Stomach smooth muscle (tissue), 2 donors: ENCODE measurements at regions not wholly inside any gene's neighbourhood (a gene's known extent, or its start where the extent isn't known, plus 50 kb on each side); places are given as distances from the start of the nearest gene placed in this dataset.
A peak's percentile ranks its signal among the peaks of the same experiment; 100 is the strongest.
"Not testable (repeated sequence)": the region's sequence is repeated elsewhere in the genome, so short reads cannot be mapped to it uniquely, and the experiment has no call there.

ENCODE experiments used
- H3K27ac ChIP-seq: one replicate; pipeline ENCODE4 v1.7.0; 2013; ENCODE audit warnings: mild to moderate bottlenecking, low read length, inconsistent platforms
- H3K27me3 ChIP-seq, 2 donors: one replicate each; pipeline ENCODE4 v1.7.0; 2013; ENCODE audit warnings: low read length in 2 of 2; ENCODE audit not compliant: insufficient read depth in 2 of 2, control insufficient read depth in 1 of 2
- H3K36me3 ChIP-seq, 2 donors: one replicate each; pipeline ENCODE4 v1.7.0; 2013; ENCODE audit warnings: low read length in 2 of 2; ENCODE audit not compliant: control insufficient read depth in 2 of 2, insufficient read depth in 2 of 2
- H3K4me1 ChIP-seq: one replicate; pipeline ENCODE4 v1.7.0; 2013; ENCODE audit warnings: low read length; ENCODE audit not compliant: control insufficient read depth, insufficient read depth
- H3K4me3 ChIP-seq, 2 donors: one replicate each; pipeline ENCODE4 v1.7.0; 2013; ENCODE audit warnings: low read length in 2 of 2
- H3K9ac ChIP-seq, 2 donors: one replicate each; pipeline ENCODE4 v1.7.0; 2013; ENCODE audit warnings: low read length in 2 of 2, mild to moderate bottlenecking in 1 of 2
- H3K9me3 ChIP-seq, 2 donors: one replicate each; pipeline ENCODE4 v1.7.0; 2013; ENCODE audit warnings: low read length in 2 of 2; ENCODE audit not compliant: control insufficient read depth in 2 of 2
- donor health status: healthy.
- donor health status: Pancreatic carcinoma.

DNA sequence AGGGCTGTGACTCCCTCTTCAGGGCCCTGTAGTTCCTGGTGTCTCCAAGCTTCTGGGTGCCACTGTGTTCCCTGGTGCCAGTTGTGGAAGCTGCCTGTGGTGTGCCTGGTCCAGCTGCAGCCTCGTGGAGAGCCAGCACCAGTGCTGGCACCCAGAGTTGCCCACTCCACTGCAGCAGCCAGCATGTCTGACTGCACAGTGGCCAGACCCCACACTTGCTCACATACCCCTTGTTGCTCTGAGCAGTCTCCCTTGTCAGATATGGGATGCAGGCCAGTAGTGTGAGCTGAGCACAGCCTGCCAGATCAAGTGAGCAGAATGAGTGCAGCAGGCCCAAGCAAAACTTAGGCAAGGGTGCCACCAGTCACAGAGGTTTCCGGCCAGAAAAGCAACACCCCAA, 108.6 kb downstream of the ZMAT1 start:
- no peaks in the 10 kb centered on the region for H3K4me1 ChIP-seq
- H3K9ac ChIP-seq: no peak overlapping the region
- peaks cover 0 to 6% of the 10 kb centered on the region in 2 donors for H3K27me3 ChIP-seq
- H3K36me3 ChIP-seq: no peaks in the 10 kb centered on the region
- no peak overlapping the region for H3K4me3 ChIP-seq
- no peaks in the 10 kb centered on the region for H3K9me3 ChIP-seq
- H3K27ac ChIP-seq: no peak overlapping the region

DNA sequence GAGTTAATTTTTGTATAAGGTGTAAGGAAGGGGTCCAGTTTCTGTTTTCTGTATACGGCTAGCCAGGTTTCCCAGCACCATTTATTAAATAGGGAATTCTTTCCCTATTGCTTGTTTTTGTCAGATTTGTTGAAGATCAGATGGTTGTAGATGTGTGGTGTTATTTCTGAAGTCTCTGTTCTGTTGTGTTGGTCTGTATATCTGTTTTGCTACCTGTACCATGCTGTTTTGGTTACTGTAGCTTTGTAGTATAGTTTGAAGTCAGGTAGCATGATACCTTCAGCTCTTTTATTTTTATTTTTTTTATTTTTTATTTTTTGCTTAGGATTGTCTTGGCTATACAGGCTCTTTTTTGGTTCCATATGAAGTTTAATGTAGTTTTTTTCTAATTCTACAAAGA, 114.1 kb downstream of the ZMAT1 start:
- H3K27ac ChIP-seq: not testable (repeated sequence)

DNA sequence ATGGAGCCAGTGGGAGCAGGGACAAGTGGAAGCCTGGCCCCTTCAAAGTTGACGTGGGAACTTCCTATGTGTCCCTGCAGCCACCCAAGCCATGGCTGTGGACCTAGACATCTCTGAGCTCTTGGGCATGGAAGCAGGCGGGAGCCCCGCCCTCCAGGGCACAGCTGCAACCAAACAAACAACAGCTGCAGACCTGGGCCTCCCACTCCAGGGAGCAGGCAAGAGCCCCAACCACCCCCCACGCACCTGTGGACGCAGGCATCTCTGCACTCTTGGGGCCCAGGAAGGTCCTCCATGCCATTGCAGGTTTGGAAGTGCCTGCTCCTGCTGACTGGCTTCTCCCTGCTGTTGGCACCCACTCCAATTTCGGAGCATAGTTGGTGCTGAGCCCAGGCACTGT, 118.6 kb downstream of the ZMAT1 start:
- H3K27ac ChIP-seq: no peak overlapping the region

More for the DNA sequence above, 114.1 kb downstream of the ZMAT1 start:
- H3K36me3 ChIP-seq, H3K27me3 ChIP-seq, H3K4me1 ChIP-seq, H3K9ac ChIP-seq, H3K9me3 ChIP-seq, H3K4me3 ChIP-seq: not testable (repeated sequence)

DNA sequence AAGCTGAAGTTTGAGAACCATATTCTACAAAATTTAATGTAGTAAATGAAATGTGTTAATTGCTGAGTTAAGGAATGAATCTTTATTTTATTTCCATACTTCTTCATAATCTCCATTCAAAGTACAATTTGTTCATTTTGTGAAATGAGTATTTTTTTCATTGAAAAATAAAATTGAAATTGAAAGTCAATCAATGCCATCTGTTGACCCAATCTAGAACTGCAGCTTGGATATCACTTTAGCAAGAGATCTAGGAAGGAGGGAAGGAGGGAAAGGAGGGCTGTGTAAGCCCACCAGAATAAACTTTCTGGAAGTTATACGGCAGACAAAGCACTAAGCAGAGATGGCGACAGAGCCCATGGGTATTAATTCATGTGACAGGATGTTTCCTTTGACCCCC, 128.4 kb downstream of the ZMAT1 start:
- Histone ChIP-seq H3K9me3 (no peaks in the 10 kb centered on the region), H3K4me3 (no peak overlapping the region), H3K27ac (no peak overlapping the region), H3K9ac (no peak overlapping the region), H3K27me3 (peaks cover 0 to 7% of the 10 kb centered on the region in 2 donors), H3K4me1 (no peaks in the 10 kb centered on the region), H3K36me3 (no peaks in the 10 kb centered on the region)

More for the DNA sequence above, 118.6 kb downstream of the ZMAT1 start:
- Histone ChIP-seq H3K27me3 (no peaks in the 10 kb centered on the region), H3K9me3 (no peaks in the 10 kb centered on the region), H3K9ac (no peak overlapping the region), H3K36me3 (no peaks in the 10 kb centered on the region), H3K4me3 (no peak overlapping the region), H3K4me1 (no peaks in the 10 kb centered on the region)

DNA sequence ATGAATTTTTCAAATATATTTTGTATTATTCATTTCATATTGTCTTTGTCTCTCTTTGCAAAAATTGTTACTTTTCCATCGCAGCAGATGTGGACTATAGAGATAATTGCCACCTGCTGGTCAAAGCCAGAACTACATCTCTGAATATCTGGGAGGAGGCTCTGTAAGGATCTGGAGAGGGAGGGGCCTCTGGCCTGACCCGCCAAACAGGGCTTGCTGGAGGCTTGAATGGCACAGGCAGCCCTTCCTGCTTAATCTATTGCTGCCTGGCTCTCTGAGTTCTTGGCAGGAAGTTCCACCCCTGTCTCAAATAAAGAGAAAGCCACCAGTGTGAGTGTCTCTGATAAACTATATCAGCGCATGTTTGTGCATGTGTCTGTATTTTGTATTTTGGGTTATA, 132.4 kb downstream of the ZMAT1 start:
- Histone ChIP-seq H3K36me3 (no peaks in the 10 kb centered on the region), H3K9ac (no peak overlapping the region), H3K4me3 (peak overlapping the region; percentile 40 to 47), H3K27me3 (peaks cover 0 to 4% of the 10 kb centered on the region in 2 donors), H3K4me1 (no peaks in the 10 kb centered on the region), H3K9me3 (no peaks in the 10 kb centered on the region), H3K27ac (no peak overlapping the region)

DNA sequence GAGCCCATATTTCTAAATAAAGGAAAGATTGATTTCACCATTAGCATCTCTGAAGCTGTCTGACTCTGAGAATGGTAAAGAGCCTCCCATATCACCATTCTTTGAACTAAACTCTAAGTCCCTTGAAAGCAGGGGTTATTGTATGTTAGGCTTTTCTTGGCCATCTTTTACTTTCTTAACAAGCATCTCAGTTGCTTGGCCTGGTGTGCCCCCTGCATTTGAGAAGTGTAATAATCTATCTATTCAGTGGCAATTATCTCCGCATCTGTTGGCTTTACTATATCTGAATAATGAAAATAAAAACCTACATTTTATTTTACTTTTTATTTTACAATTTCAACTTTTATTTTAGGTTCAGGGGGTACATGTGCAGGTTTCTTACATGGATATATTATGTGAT, 128.3 kb upstream of the ARMCX2 start:
- Histone ChIP-seq H3K9ac (no peak overlapping the region), H3K27me3 (peaks cover 0 to 2% of the 10 kb centered on the region in 2 donors), H3K9me3 (no peaks in the 10 kb centered on the region), H3K36me3 (no peaks in the 10 kb centered on the region), H3K27ac (no peak overlapping the region), H3K4me1 (no peaks in the 10 kb centered on the region), H3K4me3 (no peak overlapping the region)

DNA sequence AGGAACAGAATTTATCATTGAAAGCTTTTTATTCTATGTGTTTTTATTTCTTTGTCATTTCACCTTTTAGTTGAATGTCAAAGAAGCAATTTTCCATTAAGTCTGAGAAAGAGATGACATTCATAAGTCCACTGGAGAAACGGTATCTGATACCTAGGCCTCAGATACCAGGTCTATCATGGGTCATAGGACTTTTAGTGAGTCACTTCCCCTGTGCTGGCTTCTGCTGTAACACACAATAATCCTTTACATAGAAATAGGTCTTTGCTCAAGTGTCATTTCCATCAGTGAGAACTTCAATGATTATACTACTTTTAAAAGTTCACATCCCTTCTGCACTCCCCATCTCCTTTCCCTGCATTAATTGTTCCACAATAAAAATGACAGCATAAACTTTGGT, 125.5 kb upstream of the ARMCX2 start:
- H3K4me3 ChIP-seq: no peak overlapping the region
- no peak overlapping the region for H3K9ac ChIP-seq
- H3K4me1 ChIP-seq: no peaks in the 10 kb centered on the region
- H3K27me3 ChIP-seq: peaks cover 0 to under 1% of the 10 kb centered on the region in 2 donors
- no peaks in the 10 kb centered on the region for H3K36me3 ChIP-seq
- H3K27ac ChIP-seq: no peak overlapping the region
- no peaks in the 10 kb centered on the region for H3K9me3 ChIP-seq

DNA sequence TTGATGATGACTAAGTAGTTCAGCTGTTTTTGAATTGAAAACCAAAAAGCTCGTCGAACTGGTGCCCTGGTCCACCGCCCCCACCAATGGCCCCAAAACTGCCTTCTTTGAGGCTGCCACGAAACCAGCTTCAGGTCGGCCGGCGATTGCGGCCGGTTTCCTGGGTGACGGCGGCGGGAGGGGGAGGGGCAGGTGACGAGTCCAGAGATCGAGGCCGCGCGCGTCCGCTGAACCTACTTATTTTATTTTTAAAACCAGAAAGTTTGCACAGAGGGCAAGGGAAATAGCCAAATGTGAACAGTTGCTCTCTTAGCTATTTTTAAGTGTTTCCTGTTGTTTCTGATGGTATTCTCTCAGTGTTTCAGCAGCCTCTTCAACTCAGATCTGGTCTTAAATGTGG, 120.8 kb upstream of the ARMCX2 start:
- not testable (repeated sequence) for H3K4me1 ChIP-seq, H3K36me3 ChIP-seq, H3K9ac ChIP-seq, H3K27ac ChIP-seq, H3K4me3 ChIP-seq, H3K9me3 ChIP-seq, H3K27me3 ChIP-seq

DNA sequence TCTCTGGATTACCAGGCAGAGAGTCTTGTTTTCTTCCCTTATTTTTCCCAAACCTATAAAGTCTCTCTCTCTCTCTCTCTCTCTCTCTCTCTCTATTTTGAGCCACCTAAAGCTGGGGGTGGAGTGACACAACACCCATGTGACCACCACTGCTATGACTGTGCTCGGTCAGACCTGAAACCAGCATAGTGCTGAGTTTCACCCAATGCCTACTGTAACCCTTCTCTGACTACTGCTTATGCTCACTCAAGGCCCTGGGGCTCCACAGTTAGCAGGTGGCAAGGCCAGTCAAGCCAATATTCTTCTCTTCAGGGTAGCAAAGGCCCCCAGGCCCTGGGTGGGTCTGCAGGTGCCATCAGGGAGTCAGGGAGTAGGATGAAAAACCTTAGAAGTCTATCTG, 114.7 kb upstream of the ARMCX2 start:
- Histone ChIP-seq H3K9me3 (peaks cover 0 to 4% of the 10 kb centered on the region in 2 donors), H3K9ac (no peak overlapping the region), H3K4me3 (no peak overlapping the region), H3K27ac (no peak overlapping the region), H3K27me3 (peaks cover 0 to 2% of the 10 kb centered on the region in 2 donors), H3K4me1 (no peaks in the 10 kb centered on the region), H3K36me3 (no peaks in the 10 kb centered on the region)

DNA sequence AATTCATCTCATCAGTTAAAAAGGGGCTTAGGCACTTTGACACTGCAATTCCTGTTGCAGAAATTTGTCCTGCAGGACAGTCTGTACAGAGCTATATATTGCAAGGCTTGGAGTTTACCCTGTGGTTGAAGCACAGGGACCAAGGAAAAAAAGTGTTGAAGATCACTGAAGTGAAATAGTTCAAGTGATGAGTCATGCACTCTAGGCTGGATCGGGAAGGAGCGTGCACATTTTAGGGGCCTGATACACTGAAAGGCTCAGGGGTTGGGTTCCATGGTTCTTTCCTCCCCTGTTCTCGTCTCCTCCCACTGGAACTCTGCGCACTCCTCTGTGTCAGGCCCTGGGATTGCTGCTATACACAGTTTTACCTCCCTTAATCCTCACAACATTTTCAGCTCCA, 104.9 kb upstream of the ARMCX2 start:
- H3K9me3 ChIP-seq: no peaks in the 10 kb centered on the region
- no peaks in the 10 kb centered on the region for H3K36me3 ChIP-seq
- H3K27me3 ChIP-seq: peaks cover 0 to 3% of the 10 kb centered on the region in 2 donors
- H3K4me3 ChIP-seq: no peak overlapping the region
- no peak overlapping the region for H3K27ac ChIP-seq
- H3K9ac ChIP-seq: no peak overlapping the region
- H3K4me1 ChIP-seq: no peaks in the 10 kb centered on the region

DNA sequence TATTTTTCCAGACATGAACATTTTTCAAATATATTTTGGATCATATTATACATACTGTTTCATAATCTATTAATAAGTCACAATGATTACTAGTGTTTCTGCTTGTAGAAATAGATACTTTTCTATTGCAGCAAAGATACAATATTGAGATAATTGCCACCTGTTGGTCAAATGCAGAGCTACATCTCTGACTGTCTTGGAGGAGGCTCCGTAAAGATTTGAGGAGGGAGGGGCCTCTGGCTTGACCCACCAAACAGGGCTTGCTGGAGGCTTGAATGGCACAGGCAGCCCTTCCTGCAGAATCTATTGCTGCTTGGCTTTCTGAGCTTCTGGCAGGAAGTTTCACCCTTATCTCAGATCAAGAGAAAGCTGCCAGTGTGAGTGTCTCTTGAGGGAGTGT, 99.3 kb upstream of the ARMCX2 start:
- H3K36me3 ChIP-seq: no peaks in the 10 kb centered on the region
- no peaks in the 10 kb centered on the region for H3K9me3 ChIP-seq
- H3K4me3 ChIP-seq: no peak overlapping the region
- H3K27ac ChIP-seq: no peak overlapping the region
- H3K4me1 ChIP-seq: no peaks in the 10 kb centered on the region
- no peak overlapping the region for H3K9ac ChIP-seq
- peaks cover 0 to 6% of the 10 kb centered on the region in 2 donors for H3K27me3 ChIP-seq
